GM21576 (cell line): ENCODE measurements at regions not wholly inside any gene's neighbourhood (a gene's known extent, or its start where the extent isn't known, plus 50 kb on each side); places are given as distances from the start of the nearest gene placed in this dataset.

Experiments used
- ATAC-seq: cut with Tn5 transposase; IDR thresholded peaks from one replicate; pipeline ENCODE4 v1.9.1; 2021; ENCODE audit warnings: mild to moderate bottlenecking, moderate library complexity; ENCODE audit not compliant: unreplicated experiment

DNA sequence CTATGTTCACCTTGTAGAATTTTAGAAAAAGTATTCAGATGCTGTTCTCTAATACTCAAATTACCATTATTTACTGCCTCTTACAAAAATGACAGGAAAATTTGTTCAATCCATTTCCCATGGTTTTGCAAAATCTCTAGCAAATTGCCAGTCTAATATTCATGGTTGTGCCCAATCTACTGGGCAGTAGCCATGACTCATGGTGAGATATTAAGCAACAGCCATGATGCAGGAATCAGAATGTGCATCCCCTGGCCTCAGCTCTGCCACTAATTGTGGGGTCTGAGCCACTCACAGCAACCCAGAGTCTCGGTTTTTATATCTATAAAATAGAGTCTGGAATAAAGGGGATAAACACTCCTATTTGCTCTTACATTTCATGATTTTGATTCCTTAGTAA lies 353.6 kb downstream of the DEPDC1B start:
- no peak for ATAC-seq

DNA sequence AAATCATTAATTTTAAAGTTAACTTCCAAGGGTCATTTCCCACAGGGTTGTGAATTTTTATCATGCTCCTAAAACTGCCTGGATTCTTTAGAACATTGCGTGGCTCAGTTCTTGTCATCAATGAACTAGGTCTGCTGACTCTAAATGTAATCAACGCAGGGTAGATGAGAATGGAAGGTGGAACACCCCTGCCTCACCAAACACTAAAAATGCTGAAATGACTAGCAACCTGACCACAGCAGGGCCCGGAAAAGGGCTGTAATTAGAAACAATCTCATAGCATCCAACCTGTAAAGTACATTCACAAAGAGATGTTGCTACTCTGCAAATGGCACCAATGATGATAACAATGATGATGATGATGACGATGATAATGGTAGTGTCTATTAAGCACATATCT lies 356.9 kb downstream of the DEPDC1B start:
- no peak for ATAC-seq

DNA sequence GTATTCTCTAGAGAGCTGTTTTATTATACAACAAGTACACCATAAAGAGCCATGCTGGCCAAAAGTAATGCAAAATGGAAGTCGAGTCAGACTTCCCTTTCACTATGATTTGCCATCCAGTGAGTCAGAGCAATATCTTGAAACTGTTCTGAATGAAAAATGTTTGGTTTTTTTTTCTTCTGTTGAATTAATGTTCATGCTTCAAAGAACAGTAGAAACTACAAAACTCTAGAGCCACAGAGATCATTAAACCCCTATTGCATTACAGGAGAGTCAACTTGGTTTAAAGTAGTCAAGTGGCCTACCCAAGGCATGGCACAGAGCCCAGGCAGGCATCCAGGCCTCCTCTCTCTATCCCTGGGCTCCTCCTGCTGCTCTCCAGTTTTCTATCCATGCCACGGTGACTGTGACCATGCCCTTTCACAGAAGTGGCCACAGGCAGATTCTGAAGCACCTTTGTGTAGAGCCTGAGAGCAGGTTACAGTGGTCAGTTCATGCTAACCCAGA lies 358.9 kb downstream of the DEPDC1B start:
- ATAC-seq = no peak

DNA sequence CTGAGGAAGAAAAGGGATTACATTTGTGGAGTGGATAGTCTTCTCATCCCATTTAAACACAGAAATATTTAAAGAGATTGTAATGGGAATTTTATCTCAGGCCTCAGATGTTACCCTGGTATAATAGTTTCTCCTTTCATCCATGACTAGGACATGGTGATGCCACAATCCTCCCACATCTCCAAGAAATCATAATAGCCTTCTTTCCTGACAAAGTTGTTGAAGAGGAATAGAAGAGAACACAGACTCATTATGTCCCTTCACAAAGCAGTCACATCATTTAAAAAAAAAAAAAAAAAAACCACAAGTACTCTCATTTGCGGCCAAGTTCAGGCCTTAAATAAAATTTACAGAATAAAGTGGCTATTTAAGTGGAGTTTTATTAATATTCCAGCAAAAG lies 359.6 kb downstream of the DEPDC1B start:
- ATAC-seq = no peak

DNA sequence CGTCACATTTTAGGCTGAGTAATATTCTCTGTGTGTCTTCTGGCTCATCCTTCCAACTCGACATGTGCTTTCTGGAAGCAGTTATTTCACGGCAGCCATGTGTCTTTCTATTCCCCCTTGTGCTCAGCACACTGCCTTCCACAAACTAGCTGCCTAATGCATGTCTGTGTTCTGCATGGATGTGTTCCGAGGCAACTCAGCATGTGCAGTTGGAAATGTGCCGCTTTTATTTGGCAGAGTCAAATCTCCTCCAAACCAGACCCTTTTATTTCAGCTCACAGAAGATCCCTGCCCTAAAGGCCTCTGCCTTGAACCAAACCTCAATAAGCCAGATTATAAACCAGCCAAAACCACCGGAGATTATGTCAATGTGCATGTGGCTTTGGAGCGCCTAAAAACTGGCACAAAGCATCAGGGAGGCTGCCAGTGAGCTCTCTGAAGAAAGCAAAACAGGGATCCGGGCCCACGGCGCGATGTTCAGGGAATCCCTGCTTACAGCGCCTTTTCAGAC lies 360.2 kb downstream of the DEPDC1B start:
- ATAC-seq = no peak

DNA sequence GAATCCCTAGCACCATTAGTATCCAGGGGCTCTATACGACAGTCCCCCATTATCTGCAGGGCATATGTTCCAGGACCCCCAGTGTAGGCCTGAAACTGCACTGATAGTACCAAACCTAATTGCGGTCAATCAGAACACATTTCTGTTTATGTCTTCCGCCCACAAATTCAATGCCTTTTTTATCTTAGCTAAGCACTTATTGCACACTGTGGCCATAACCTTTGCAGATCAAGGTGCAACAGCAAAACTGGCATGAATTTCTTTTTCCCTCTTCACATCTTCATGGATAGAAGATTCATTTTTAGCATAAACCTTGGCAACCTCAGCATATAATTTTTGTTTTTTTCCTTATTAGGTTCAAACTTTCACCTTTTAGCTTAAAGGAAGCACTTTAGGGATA lies 361.1 kb downstream of the DEPDC1B start:
- ATAC-seq = no peak

DNA sequence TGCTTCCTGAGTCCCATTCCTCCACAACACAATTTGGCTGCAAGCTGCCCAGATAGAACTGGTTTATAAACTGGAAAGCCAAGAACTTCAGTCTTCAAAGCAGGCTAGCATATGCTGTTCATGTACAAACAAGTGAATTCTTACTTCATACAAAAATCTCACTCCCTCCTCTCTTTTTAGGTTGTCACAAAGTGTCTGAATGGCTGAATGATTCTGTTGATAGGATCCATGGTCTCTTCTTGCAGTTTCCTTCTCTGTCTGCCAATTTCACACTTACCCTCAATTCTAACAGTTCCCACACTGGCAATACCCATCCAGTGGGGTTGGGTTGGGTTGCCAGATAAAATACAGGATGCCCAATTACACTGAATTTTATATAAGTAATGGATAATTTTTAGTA lies 363.5 kb downstream of the DEPDC1B start:
- no peak for ATAC-seq

DNA sequence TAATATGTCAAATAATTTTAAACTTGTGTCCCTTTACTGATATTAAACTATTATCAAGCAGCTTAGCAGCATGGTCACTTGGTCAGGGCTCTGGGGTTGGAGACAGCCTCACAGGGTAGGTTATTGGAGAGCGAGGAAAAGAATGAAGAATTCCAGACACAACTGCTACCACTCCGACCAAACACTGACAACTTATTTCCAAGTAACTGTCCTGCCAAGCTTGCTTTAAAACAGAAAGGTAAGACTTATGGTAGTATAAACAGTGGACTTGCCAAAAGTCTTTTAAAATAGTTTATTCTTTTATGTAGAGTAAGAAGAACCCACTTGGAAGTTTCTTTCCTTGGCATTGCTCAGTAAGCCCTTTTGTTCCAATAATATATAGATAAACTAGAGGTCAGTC lies 364.1 kb downstream of the DEPDC1B start:
- no peak for ATAC-seq

DNA sequence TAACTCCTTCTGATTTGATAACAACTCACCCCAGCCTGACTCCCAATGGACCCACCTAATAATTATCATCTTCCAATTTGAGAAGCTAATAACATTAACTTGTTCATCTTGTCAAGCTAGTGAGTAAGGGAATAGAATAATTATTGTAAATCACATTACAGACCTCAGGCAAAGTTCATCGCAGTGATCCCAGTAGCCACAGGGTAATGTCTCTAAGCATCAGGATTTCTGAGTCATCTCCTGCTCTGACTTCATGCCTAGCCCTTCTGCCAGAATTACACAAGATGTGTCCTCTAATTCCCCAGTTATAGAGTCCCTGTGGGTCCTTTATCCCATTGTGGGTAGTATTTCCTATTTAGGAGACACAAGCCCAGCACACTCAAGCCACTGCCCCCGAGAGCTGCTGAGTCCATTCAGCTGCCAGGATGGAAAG lies 365.7 kb downstream of the DEPDC1B start:
- ATAC-seq = no peak

DNA sequence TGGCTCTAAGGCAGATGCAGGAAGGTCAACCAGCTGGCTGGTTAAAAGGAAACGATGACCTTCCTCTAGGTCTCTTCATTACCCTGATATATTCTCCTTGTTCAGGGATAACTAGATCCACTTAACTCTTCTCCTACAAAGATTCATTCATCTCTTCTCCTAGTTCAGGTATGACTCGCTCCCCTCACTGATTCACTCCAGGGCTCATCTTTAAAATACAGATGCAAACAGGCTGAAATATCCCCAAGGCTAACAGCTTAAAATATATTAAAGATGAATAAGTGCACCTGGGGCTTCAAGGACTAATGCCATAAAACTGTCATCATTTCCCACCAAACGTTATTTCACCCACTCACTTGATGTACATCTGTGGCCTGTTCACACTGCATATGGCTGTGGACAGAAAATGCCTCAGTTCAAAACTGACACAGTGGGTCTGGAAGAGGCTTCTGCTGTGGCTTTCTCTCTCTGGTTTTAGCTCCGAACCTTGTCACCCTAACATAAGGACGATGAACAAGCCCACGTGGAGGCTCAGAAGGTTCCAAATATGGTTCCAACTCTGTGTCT lies 366.9 kb downstream of the DEPDC1B start:
- ATAC-seq = no peak

DNA sequence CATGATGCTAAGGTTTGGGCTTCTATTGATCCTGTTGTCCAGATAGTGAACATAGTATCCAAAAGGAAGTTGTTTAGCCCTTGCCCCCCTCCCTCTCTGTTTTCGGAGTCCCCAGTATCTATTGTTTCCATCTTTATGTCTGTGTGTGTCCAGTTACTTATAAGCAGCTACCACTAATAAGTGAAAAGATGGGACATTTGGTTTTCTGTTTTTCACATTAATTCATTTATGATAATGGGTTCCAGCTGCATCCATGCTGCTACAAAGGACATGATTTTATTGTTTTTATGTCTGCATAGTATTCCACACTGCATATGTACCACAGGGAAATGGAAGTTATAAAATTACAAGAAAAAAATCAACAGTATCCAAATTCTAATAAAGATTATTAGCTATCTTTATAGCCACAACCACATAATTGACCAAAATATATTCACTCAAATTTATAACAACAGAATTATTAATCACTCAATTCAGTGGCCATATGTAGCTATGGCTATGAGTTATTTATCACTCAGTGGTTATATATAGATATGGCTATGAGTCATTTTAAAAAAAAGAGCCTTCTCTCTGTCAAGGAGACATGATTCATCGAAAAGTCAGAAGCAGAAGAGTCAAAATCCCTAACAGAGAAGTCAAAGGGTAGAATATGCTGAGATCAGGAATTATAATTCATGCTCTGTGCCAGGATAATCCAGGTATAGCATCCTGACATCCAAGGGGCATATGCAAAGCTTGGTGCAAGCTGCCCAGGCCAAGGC lies 367.5 kb downstream of the DEPDC1B start:
- ATAC-seq = no peak

DNA sequence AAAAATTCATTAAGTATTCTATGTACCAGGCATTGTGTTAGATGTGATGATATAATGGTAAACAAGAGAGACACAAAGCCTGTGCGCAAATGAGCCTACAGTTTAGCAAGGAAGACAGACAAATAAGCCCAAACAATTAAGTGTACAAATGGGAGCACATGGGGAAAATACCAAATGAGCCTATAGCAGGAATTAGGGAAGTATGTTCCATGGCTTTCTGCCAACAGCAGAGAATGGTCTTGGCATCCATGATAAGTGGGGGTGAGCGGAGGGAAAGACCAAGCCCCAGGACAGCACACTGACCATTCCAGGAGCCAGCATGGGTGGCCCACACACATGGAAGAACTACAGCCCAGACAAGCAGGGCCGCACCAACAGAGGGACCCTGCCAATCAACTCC lies 369.7 kb downstream of the DEPDC1B start:
- no peak for ATAC-seq

DNA sequence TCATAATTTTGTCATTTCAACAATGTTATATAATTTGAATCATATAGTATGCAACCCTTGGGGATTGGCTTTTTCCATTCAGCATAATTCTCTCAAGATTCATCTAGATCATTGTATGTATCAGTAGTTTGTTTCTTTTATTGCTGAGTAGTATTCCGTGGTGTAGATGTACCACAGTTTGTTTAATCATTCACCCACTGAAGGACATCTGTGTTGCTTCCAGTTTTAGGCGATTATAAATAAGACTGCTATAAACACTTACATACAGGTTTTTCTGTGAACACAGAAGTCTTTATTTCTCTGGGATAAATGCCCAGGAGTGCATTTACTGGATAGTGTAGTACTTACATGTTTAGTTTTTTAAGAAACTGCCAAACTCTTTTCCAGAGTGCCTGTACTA lies 374.1 kb downstream of the DEPDC1B start:
- ATAC-seq = no peak

DNA sequence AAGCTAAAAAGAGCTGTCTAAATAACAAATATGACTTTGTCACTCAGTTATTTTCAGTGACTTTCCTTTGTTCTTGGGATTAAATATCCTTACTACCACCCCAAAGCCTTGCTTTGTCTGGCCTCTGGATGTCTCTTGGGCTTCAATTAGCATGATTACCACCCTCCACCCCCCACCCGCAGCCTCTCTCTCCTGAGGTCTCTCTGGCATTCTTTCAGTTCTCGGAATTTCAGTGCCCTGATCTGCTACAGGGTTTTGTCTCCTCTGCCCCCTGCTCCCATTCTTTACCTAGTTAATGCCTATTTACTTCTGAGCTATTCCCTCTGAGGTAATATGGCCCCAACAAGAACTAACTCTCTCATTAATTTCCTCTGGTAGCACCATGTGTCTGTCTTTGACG lies 376.4 kb downstream of the DEPDC1B start:
- no peak for ATAC-seq

DNA sequence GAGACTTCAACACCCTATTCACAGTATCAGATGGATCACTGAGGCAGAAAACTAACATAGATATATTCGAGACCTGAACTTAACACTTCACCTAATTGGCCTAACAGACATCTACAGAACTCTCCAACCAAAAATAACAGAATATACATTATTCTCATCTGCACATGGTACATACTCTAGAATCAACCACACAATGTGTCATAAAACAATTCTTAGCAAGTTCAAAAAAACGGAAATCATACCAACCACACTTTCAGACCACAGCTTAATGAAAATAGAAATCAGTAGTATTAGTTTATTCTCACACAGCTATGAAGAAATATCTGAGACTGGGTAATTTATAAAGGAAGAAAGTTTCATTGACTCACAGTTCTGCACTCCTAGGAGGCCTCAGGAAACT lies 387.9 kb downstream of the DEPDC1B start:
- no peak for ATAC-seq

DNA sequence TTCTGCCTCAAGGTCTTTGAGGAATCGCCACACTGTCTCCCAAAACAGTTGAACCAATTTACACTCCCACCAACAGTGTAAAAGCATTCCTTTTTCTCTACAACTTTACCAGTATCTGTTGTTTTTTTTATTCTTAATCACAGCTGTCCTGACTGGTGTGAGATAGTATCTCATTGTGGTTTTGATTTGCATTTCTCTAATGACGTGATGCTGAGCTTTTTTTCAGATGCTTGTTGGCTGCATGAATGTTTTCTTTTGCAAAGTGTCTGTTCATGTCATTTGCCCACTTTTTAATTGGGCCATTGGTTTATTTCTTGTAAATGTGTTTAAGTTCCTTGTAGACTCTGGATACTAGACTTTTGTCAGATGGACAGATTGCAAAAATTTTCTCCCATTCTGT lies 400.0 kb downstream of the DEPDC1B start:
- ATAC-seq = no peak

DNA sequence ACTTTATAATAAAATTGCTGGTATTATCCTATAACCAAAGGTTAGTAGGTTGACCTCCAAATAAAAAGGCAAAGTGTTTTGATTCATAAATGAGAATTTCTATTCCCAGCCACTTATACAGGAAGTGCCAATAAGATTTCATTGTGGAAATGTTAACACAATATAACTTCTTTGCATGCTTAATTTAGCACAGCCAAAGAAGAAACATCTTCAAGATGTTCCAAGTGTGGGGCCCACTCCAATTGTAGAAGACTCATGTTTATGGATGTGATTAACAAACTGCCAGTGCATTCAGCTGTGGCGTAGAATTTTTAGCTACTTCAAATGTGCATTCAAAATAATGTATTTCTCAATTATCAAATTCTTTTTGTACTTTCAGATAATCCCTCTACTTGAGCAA lies 402.3 kb downstream of the DEPDC1B start:
- ATAC-seq = no peak

DNA sequence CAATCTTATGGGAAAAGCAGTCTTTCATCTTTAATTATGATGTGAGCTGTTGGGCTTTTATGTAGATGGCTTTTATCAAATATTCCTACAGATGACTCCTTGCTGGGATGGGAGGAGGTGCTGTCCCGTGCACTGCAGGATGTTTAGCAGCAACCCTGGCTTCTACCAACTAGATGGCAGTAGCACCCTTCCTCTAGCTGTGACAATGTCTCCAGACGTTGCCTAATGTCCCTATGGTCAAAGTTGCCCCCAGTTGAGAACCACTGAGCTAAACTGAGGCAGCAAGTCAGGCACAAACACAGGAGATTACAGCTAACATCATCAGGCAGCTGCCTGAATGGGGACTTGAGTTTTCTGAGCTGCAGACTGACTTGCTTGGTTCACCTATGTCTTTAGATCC lies 401.9 kb upstream of the PDE4D start:
- no peak for ATAC-seq

DNA sequence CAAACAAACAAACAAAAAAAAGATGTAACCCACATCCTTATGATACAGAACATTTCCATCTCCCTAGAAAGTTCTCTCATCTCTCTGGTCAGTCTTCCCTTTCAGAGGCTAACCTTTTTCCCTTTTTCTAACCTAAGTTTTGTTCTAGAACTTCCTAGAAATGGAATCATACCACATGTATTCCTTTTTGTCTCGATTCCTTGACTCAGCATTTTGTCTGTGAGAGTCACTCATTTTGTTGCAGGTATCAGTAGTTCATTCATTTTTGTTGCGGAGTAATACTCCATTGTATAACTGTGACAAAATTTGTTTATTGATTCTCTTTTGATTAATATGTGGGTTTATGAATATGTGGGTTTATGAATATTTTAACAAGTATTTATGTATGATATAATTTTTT lies 400.0 kb upstream of the PDE4D start:
- ATAC-seq = no peak

DNA sequence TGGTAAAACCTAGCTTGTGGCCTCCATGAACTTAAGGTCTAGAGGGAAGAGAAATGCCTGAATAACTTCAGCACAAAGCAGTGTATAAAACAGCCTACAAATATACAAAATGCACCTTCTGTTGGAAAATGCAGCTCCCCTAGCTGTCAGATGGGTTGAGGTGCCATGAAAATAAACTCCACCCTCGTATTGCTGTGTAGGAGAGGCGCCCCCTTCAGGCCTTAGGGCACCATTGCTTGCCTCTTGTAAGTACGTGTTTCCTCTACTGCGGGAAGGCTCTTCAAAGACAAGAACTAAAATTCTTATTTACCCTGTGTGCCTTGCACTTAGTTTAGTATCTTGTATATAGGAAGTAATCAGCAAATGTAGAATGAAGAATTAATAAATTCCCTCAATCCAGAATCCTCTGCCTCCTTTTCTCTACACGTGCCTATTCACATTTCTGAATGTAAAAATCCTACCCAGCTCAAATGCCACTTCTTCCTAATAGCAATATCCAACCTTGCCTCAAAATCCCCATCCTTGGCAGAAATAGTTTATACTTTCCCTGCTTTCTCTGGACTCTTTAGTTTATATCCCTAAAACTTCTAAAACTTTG lies 393.7 kb upstream of the PDE4D start:
- ATAC-seq = peak; percentile 75

DNA sequence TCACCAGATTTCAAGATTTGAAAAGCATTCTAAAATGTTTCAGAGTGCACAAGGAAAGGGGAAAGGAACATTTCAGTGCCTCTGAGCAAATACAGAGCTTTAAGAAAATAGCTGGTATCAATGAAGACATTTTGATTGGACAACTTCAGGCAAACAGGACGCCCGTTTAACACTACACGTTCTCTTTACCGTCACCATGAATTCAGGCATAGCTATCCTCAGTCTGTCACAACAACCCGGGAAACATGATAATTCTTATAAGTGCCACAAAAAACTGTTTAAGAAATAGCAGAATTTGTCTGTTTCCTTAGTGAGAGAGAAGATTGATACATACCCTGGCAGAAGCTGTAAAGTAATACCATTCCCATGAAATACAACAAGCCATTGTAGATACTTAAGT lies 392.4 kb upstream of the PDE4D start:
- no peak for ATAC-seq

DNA sequence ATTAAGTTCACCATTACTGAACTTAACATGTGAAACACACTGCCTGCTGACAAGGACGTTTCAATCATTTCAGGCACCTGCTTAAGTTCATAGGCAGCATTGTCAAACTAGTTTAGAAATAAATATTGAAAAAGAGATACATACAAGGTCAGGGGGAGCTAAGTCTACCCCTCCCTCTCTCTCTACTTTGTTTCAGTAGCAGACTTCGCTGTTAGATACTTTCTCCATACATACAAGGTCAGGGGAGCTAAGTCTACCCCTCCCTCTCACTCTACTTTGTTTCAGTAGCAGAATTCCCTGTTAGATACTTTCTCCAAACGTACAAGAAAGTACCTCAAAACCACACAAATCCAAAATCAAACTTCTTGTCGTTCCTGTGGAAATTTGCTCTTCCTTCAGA lies 387.4 kb upstream of the PDE4D start:
- ATAC-seq = no peak
